Smooth muscle cell (in vitro differentiated cells): ENCODE measurements at regions not wholly inside any gene's neighbourhood (a gene's known extent, or its start where the extent isn't known, plus 50 kb on each side); places are given as distances from the start of the nearest gene placed in this dataset.

ENCODE experiments used
- DNase-seq: peaks from one replicate; lab custom pipeline; 2025; ENCODE audit not compliant: unreplicated experiment; lab: John Stamatoyannopoulos, UW
- H2AFZ ChIP-seq: fragments of 200-600 bp; sonication (generic); 2 replicates; pipeline ENCODE4 v1.6.0; 2016; ENCODE audit warnings: antibody characterized with exemption, low read depth, mild to moderate bottlenecking
- H3F3A ChIP-seq: fragments of 200-600 bp; sonication (generic); 2 replicates; pipeline ENCODE4 v1.6.0; 2017; ENCODE audit warnings: antibody characterized with exemption, low read depth
- H3K27ac ChIP-seq: fragments of 200-600 bp; sonication (generic); 2 replicates; pipeline ENCODE4 v1.5.1; 2016; ENCODE audit warnings: low read depth, mild to moderate bottlenecking
- H3K27me3 ChIP-seq: fragments of 200-600 bp; sonication (generic); 2 replicates; pipeline ENCODE4 v1.6.1; 2016; ENCODE audit warnings: low read depth, mild to moderate bottlenecking
- H3K36me3 ChIP-seq: fragments of 200-600 bp; sonication (generic); 2 replicates; pipeline ENCODE4 v1.5.1; 2016; ENCODE audit warnings: low read depth
- H3K4me1 ChIP-seq: fragments of 200-600 bp; sonication (generic); 2 replicates; pipeline ENCODE4 v1.5.1; 2016; ENCODE audit warnings: low read depth
- H3K4me2 ChIP-seq: fragments of 200-600 bp; sonication (generic); 2 replicates; pipeline ENCODE4 v1.6.0; 2016; ENCODE audit warnings: mild to moderate bottlenecking
- H3K4me3 ChIP-seq: fragments of 200-600 bp; sonication (generic); 2 replicates; pipeline ENCODE4 v1.5.1; 2016; ENCODE audit warnings: mild to moderate bottlenecking
- H3K79me2 ChIP-seq: fragments of 200-600 bp; sonication (generic); 2 replicates; pipeline ENCODE4 v1.6.0; 2016; ENCODE audit warnings: low read depth, mild to moderate bottlenecking
- H3K9ac ChIP-seq: fragments of 200-600 bp; sonication (generic); 2 replicates; pipeline ENCODE4 v1.6.0; 2016; ENCODE audit warnings: low read depth
- H3K9me3 ChIP-seq: fragments of 200-600 bp; sonication (generic); replicated peaks from 2 replicates; pipeline ENCODE4 v1.5.1; 2016; ENCODE audit warnings: low read depth
- H4K20me1 ChIP-seq: fragments of 200-600 bp; sonication (generic); 2 replicates; pipeline ENCODE4 v1.6.0; 2016; ENCODE audit warnings: low read depth
- CTCF ChIP-seq: fragments of 200-600 bp; sonication (generic); IDR thresholded peaks from 2 replicates; pipeline ENCODE4 v1.5.1; 2017; ENCODE audit warnings: borderline replicate concordance, mild to moderate bottlenecking, antibody characterized with exemption; ENCODE audit not compliant: insufficient read depth, poor library complexity, severe bottlenecking
- WGBS: methylation state at CpG from one replicate; pipeline ENCODE4 v1.1.7; 2016; ENCODE audit warnings: low lambda C conversion rate; 5-methylcytosine and 5-hydroxymethylcytosine counted together

- 73% methylated on average over 4 of the region's 4 CpGs for WGBS
- DNase-seq = no peak
- Histone ChIP-seq H3K4me2 (no peak overlapping the region), H3K4me3 (no peak overlapping the region), H3K9ac (no peak overlapping the region), H3K36me3 (no peaks in the 10 kb centered on the region), H3F3A (no peaks in the 10 kb centered on the region), H3K79me2 (no peaks in the 10 kb centered on the region), H2AFZ (no peak overlapping the region), H3K27ac (no peak overlapping the region), H3K27me3 (no peaks in the 10 kb centered on the region), H3K4me1 (no peaks in the 10 kb centered on the region), H4K20me1 (no peaks in the 10 kb centered on the region), H3K9me3 (no peaks in the 10 kb centered on the region)
- TF ChIP-seq CTCF = no peak
These were observed 879.5 kb downstream of the SORCS1 start for GRCh38 chr10:106284802-106285587.

- TF ChIP-seq CTCF = no peak
- no peaks in the 10 kb centered on the region for H3F3A ChIP-seq
- WGBS = 42% methylated on average over 7 of the region's 7 CpGs
- no peaks in the 10 kb centered on the region for H4K20me1 ChIP-seq
- H3K27me3 ChIP-seq = no peaks in the 10 kb centered on the region
- H3K36me3 ChIP-seq = no peaks in the 10 kb centered on the region
- H3K9me3 ChIP-seq = no peaks in the 10 kb centered on the region
- H3K9ac ChIP-seq = no peak overlapping the region
- H2AFZ ChIP-seq = no peak overlapping the region
- H3K27ac ChIP-seq = no peak overlapping the region
- H3K79me2 ChIP-seq = no peaks in the 10 kb centered on the region
- no peak overlapping the region for H3K4me2 ChIP-seq
- no peaks in the 10 kb centered on the region for H3K4me1 ChIP-seq
- no peak overlapping the region for H3K4me3 ChIP-seq
- no peak for DNase-seq
These were observed 883.5 kb downstream of the SORCS1 start for GRCh38 chr10:106280896-106281460.

- H3K27me3 ChIP-seq = no peaks in the 10 kb centered on the region
- 62% methylated on average over 1 of the region's 1 CpG for WGBS
These were observed 886.1 kb downstream of the SORCS1 start for GRCh38 chr10:106278383-106278782.

More at GRCh38 chr10:106278383-106278782, 886.1 kb downstream of the SORCS1 start:
- Histone ChIP-seq H3K9ac (no peak overlapping the region), H3K4me2 (no peak overlapping the region), H3K36me3 (no peaks in the 10 kb centered on the region), H3K79me2 (no peaks in the 10 kb centered on the region), H3K27ac (no peak overlapping the region), H4K20me1 (no peaks in the 10 kb centered on the region), H3F3A (no peaks in the 10 kb centered on the region), H3K4me3 (no peak overlapping the region), H3K9me3 (no peaks in the 10 kb centered on the region), H3K4me1 (no peaks in the 10 kb centered on the region), H2AFZ (no peak overlapping the region)
- DNase-seq = no peak
- TF ChIP-seq CTCF = no peak
